Esophagus squamous epithelium (tissue), 5 donors: ENCODE measurements at regions not wholly inside any gene's neighbourhood (a gene's known extent, or its start where the extent isn't known, plus 50 kb on each side); places are given as distances from the start of the nearest gene placed in this dataset.

Experiments
- DNase-seq: peaks from one replicate; lab custom pipeline; 2025; lab: John Stamatoyannopoulos, UW
- H3K27ac ChIP-seq, 4 donors: fragments of 200-600 bp; sonication (generic); one replicate each; pipeline ENCODE4 v1.5.1; 2016 to 2019; ENCODE audit warnings: mild to moderate bottlenecking in 1 of 4
- H3K27me3 ChIP-seq, 4 donors: fragments of 200-600 bp; sonication (generic); 1 replicate in 3 of 4; 2 replicates in 1 of 4; pipeline versions ENCODE4 v1.5.1 to v1.6.0; 2017 to 2021; ENCODE audit warnings: antibody characterized with exemption in 1 of 4
- H3K36me3 ChIP-seq, 3 donors: fragments of 200-600 bp; sonication (generic); one replicate each; pipeline ENCODE4 v1.5.1; 2016 to 2019
- H3K4me1 ChIP-seq, 3 donors: fragments of 200-600 bp; sonication (generic); one replicate each; pipeline ENCODE4 v1.5.1; 2017 to 2019
- H3K4me3 ChIP-seq, 4 donors: fragments of 200-600 bp; sonication (generic); 1 replicate in 3 of 4; 2 replicates in 1 of 4; pipeline ENCODE4 v1.5.1; 2016 to 2019; ENCODE audit warnings: mild to moderate bottlenecking in 2 of 4, moderate library complexity in 1 of 4
- H3K9me3 ChIP-seq, 3 donors: fragments of 200-600 bp; sonication (generic); one replicate each; pipeline ENCODE4 v1.5.1; 2016 to 2019
- CTCF ChIP-seq, 6 experiments: fragments of 450-650 bp in 4 of 6; fragments of 200-600 bp in 2 of 6; sonication (generic) in 2 of 6; IDR thresholded peaks; one replicate each; pipeline ENCODE4 v1.5.1; 2016 to 2019; ENCODE audit warnings: antibody characterized with exemption in 6 of 6, mild to moderate bottlenecking in 4 of 6, moderate library complexity in 4 of 6
- POLR2A ChIP-seq, 4 donors: fragments of 450-650 bp; IDR thresholded peaks; one replicate each; pipeline ENCODE4 v1.6.1; 2017; ENCODE audit warnings: antibody characterized with exemption in 4 of 4, mild to moderate bottlenecking in 4 of 4, moderate library complexity in 3 of 4
- WGBS, 2 donors: methylation state at CpG; one replicate each; pipeline ENCODE4 v1.1.5; 2018; 5-methylcytosine and 5-hydroxymethylcytosine counted together
- intact Hi-C: fragments of 100-400 bp; cut with DNase I; formaldehyde crosslinking; loops from one replicate; pipeline ENCODE4 v1.15.0; 2022
- donor health status: DM: yes; HTN: yes; CAD: no.

GRCh38 chr2:222810044-222810443 lies 50.8 kb upstream of the ACSL3 start:
- Histone ChIP-seq H3K4me3 (no peak overlapping the region), H3K27ac (no peak overlapping the region), H3K36me3 (no peaks in the 10 kb centered on the region), H3K4me1 (peaks cover 12 to 54% (median 23%) of the 10 kb centered on the region in 3 donors), H3K27me3 (no peaks in the 10 kb centered on the region), H3K9me3 (no peaks in the 10 kb centered on the region)
- no peak for DNase-seq
- intact Hi-C loops = no loop called here
- WGBS, 2 donors = 79 to 84% methylated on average over 5 of the region's 5 CpGs
- TF ChIP-seq CTCF (IDR thresholded peaks at IDR 0.05) (no peak), POLR2A (IDR thresholded peaks at IDR 0.05) (no peak)
